ENCODE measurements at regions not wholly inside any gene's neighbourhood (a gene's known extent, or its start where the extent isn't known, plus 50 kb on each side); places are given as distances from the start of the nearest gene placed in this dataset.

- no peak for DNase-seq
These were observed 80.0 kb upstream of the EPHA6 start for GRCh38 chr3:96734273-96735009.

DNA sequence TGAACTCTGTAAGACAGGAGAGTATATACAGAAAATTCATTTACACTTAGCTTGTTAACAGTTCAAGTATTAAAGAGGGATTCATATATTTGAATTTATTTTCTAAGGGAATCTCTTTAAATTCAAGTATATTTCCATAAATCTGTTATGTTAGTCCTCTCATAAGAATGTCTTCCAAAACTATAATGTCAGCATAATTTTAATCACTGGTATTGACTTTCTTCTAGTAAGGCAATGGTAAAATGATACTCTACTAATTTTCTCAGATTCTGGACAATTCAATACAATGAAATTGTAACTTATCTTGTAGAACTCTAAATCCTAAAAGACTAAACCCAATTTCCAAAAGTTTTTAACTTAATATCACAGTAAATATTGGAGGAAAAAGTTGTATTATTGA, 66.3 kb upstream of the EPHA6 start:
- no peak for DNase-seq

DNA sequence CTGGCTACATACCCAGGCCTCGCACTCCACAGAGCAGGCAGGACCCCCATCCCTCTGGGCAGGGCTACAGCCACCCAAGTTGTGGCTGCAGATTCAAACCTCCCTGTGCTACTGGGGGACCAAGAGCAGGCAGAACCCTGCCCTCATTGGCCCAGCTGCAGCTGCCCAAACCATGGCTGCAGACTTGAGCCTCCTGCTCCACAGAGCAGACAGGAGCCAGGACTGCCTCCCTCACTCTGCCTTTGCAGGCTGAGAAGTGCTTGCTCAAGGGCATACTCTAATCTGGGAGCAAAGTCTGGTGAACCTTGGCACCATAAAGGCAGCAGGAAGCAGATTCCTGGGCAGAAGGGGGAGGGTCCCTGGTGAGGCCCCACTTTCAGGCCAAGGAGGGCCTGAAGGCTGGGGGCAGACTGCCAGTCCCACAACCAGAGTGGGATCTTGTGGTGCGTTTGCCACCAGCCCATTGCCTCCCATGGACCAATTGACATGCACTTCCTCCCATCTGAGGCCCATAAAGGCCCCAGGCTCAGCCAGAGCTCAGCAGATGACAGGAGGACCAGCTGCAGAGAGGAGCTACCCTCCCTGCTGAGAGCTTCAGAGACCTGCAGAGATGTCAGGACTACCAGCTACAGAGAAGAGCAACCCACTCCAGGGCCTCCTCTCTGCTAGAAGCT, 64.2 kb upstream of the EPHA6 start:
- no peak for DNase-seq

DNA sequence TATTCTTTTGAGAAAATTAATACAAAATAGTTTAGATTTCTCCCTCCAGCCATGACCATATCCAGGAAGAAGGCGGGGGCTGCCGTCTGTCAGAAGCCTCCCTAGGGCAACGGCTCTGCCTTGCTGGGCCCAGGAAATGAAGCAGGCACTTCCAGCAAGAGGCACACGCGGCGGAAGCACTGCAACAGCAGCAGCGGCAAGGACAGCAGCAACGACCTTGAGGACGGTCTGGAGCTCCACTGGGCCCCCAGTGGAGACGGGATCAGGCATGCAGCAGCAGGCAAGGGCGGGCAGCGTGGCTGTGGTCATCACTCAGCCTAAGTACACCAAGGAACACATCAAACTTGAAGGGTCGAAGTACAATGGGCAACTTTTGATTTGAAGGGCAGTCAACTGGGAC, 61.3 kb upstream of the EPHA6 start:
- DNase-seq = no peak

DNA sequence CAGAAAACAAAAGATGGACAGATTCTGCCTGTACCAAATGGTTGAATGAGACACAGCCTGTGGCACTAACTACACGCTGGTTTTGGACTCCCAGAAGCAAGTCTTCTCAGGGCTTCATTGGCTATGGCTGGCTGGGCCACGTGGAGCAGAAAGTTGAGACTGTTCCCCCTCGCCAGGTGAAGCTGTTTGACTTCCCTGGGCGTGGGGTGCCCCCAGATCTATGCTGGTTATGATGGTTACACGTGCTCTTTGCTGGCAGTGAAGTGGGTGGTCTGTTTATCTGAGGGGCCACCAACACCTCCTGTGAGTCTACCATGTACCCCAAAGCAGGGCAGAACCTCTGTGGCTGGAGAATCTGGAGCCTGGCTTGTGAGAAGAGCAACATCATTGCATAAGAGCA, 60.3 kb upstream of the EPHA6 start:
- no peak for DNase-seq

GRCh38 chr3:96755519-96755918, 58.9 kb upstream of the EPHA6 start:
- DNase-seq = no peak

DNA sequence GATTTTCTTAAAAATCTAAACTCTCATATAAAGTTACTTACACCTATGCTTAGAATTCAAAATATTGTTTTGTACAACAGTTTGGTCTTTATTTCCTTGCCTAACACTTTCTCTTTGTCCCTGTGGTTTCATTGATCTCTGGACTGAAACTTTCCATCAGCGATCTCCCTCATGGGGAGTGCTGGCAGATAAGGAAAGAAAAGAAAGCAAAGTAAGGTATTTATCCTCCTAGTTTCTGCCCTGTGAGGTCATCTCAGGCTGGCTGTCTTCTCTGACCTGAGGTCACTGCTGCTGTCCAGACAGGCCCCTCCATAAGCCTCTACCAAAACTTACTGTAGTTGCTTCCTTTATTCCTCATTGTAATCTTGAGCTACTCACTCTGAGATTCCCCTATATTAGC, 57.9 kb upstream of the EPHA6 start:
- no peak for DNase-seq

DNA sequence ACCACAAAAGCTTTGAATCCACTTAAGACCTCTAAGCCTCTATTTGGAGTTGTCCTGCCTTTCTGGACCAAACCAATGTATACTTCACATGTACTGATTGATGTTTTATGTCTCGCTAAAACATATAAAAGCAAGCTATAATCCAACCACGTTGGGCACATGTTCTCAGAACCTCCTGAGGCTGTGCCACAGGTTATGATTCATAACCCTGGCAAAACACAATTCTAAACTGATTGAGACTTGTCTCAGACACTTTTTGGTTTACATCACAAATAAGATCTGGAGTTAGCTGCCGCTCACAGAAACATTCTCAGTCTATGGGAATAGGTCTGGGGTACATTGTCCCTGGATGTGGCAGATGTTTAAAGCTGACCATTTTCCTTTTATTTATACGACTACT, 53.4 kb upstream of the EPHA6 start:
- DNase-seq = no peak

All from NCI-H2029 (cell line).